Femur (tissue), 1 donor: ENCODE measurements at regions not wholly inside any gene's neighbourhood (a gene's known extent, or its start where the extent isn't known, plus 50 kb on each side); places are given as distances from the start of the nearest gene placed in this dataset.
"Not testable (repeated sequence)": the region's sequence is repeated elsewhere in the genome, so short reads cannot be mapped to it uniquely, and the experiment has no call there.

Experiments
- DNase-seq: peaks from one replicate; pipeline ENCODE4 v3.0.0-alpha.2; 2017

- not testable (repeated sequence) for DNase-seq
Observed at GRCh38 chr16:21361612-21362227, 83.6 kb upstream of the CRYM start.

GRCh38 chr16:21361045-21361444, 83.0 kb upstream of the CRYM start:
- not testable (repeated sequence) for DNase-seq

- DNase-seq: not testable (repeated sequence)
Observed at GRCh38 chr16:21359513-21359912, 81.4 kb upstream of the CRYM start.

DNA sequence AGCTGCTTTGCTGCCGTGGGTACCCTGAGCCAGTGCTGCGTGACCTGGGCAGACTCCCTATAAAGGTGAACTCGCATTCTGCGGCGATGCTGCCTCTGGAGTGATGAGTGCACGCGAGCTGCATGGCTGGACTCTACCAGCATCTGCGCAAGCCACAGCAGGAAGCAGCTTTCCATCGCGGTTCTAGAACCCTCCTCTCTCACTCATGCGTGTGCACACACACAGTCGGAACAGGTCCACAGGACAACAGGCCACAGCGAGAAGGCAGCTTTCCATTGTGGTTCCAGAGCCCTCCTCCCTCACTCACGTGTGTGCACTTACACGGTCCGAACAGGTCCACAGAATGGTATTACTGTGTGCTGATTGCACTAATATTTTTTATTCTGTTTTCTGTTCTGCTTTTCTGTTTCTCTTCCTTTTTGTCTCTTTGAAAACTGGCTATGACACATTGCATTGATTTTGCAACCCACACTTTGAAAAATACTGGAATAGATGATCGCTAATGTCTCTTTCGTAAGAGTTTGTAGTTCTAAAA, 80.2 kb upstream of the CRYM start:
- not testable (repeated sequence) for DNase-seq

GRCh38 chr16:21356308-21356707, 78.2 kb upstream of the CRYM start:
- DNase-seq: not testable (repeated sequence)

DNA sequence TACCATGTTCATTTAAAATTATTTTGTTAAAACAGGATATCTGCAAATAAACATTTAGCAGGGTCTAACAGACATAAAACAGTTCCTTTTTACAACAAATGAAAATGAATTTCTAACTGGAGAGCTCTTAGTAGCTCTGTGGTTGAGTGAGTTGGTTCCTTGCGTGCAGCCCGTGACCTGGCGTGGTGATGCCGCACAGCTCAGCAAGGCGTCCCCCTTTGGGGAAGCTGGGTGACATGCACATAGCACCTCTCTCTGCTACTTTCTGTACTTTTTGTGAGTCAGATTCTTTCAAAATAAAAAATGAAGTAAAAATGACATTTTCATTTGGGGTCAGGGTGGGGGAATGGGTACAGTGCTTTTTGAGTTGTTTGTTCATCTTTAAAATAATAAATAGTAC, 73.3 kb upstream of the CRYM start:
- not testable (repeated sequence) for DNase-seq

DNA sequence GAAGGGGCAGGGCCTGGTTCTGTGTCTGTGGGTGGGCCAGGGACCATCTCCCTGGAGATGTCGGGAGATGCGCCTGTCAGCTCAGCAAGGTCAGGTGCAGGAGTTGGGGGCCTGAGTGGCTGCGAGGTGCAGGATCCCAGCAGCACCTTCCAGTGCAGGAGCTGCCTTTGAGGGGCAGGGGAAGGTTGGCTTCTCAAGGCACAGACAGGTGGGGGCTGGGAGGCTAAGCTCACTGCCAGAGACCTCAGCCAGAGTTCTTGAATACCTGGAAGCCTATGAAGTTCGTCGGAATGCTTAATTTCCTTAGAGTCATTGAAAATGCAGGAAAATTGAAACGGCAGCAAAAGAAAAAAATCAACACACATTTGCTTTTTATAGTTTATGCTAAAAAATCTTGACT, 72.8 kb upstream of the CRYM start:
- not testable (repeated sequence) for DNase-seq

DNA sequence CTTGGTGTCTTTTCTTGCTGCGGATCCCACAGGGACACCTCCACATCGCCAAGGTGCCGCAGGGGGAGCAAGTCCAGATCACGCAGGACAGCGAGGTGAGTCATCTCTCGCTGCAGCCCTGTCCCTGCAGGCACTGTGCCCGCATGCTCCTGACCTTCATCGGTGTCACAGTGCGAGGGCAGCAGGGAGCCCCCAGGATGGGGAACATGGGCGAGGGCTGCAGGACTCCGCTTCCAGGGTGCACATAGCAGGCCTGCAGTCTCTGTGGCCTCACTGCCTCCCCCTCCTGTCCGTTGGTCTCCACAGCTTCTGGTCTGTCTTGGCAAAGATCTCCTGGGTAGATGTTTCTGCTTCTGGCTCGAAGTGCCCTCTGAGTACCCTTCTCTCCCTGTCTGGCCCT, 71.2 kb upstream of the CRYM start:
- DNase-seq: not testable (repeated sequence)

DNA sequence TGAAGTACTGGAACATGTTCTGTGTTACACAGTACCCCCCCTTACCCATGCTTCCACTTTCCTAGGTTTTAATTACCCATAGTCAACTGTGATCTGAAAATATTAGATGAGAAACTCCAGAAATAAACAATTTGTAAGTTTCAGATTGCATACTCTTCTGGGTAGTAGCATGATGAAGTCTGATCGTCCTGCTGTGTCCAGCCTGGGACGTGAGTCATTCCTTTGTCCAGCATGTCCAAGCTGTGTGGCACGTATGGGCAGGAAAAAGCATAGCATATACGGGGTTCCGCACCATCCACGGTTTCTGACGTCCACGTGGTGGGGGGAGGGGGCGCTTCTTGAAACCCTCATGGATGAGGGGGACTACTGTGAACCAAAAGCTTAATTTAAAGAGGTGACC, 70.7 kb upstream of the CRYM start:
- DNase-seq: not testable (repeated sequence)

DNA sequence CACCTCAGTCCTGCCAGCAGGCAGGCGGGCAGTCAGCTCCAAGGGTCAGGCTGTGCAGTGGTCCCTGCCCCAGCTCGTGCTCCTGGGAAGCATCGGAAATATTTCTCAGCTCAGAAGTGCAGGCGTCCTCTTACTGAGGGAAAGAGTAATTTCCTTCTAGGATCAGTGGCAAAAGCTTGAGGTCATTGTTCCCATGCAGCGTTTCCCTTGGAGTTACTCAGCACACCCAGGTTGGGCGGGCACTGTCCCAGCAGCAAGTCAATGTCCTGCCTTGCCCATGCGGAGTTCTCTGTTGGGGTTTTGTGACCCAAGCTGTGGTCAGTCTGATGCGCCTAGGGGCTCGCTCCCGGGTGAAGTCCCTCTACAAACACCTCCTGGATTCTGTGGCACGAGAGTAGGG, 69.4 kb upstream of the CRYM start:
- not testable (repeated sequence) for DNase-seq

- DNase-seq: not testable (repeated sequence)
Observed at GRCh38 chr16:21346756-21347491, 68.8 kb upstream of the CRYM start.

- not testable (repeated sequence) for DNase-seq
Observed at GRCh38 chr16:21344361-21344912, 66.3 kb upstream of the CRYM start.

DNA sequence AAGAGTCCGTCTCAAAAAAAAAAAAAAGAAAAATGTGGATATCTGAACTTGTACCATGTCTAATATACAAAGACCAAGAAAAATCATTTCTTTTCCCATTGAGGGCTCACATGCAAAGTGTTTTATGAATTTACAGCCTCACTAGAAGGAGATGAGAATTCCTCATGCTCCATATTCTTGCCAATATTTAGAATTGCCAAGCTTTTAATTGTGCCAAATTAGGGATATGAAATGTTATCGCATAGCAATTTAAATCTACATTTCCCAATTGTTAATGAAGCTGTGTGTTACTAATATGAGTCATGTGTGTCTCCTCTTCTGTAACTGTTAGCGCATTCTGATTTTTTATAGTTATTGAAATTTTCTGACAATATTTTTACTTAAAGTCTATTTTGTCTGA, 63.0 kb upstream of the CRYM start:
- DNase-seq: no peak

DNA sequence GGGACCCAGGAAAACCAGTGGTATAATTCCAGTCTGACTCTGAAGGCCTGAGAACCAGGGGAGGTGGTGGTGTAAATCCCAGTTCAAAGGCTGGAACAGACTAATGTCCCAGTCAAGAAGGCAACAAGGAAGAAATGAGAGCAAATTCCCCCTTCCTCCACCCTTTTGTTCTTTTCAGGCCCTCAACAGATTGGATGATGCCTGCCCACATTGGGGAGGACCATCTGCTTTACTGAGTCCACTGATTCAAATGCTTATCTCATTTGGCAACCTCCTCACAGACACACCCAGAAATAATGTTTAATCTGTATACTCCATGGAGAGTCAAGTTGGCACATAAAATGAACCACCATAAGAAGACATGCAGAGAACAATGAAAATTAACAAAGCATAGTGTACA, 61.9 kb upstream of the CRYM start:
- DNase-seq: no peak

DNA sequence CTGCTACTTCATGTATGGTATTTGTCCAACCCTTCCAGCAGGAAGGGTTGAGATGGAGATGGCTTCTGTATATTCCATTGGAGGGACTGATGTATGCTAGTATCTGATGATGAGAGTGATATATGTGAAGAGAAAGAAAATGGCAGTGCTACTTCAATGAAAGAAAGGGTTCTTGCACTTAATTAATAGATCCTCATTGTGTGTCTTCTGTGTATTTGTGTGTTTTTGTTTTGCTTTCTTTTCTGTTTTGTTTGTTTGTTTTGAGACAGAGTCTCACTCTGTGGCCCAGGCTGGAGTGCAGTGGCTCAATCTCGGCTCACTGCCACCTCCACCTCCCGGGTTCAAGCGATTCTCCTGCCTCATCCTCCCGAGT, 61.2 kb upstream of the CRYM start:
- DNase-seq: no peak

GRCh38 chr16:21338537-21339268, 60.6 kb upstream of the CRYM start:
- DNase-seq: no peak

DNA sequence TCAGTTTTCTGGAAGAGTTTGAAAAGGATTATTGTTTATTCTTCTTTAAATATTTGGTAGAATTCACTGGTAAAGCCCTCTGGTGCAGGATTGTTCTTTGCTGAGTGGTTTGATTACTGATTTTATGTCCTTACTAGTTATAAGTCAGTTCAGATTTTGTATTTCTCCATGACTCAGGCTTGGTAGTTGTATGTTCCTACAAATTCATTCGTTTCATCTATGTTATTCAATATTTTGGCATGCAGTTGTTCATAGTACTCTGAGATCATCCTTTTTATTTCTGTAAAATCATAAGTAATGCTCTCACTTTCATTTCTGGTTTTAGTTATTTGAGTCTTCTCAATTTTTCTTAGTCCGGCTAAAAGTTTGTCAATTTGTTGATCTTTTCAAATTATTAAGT, 58.1 kb upstream of the CRYM start:
- no peak for DNase-seq

DNA sequence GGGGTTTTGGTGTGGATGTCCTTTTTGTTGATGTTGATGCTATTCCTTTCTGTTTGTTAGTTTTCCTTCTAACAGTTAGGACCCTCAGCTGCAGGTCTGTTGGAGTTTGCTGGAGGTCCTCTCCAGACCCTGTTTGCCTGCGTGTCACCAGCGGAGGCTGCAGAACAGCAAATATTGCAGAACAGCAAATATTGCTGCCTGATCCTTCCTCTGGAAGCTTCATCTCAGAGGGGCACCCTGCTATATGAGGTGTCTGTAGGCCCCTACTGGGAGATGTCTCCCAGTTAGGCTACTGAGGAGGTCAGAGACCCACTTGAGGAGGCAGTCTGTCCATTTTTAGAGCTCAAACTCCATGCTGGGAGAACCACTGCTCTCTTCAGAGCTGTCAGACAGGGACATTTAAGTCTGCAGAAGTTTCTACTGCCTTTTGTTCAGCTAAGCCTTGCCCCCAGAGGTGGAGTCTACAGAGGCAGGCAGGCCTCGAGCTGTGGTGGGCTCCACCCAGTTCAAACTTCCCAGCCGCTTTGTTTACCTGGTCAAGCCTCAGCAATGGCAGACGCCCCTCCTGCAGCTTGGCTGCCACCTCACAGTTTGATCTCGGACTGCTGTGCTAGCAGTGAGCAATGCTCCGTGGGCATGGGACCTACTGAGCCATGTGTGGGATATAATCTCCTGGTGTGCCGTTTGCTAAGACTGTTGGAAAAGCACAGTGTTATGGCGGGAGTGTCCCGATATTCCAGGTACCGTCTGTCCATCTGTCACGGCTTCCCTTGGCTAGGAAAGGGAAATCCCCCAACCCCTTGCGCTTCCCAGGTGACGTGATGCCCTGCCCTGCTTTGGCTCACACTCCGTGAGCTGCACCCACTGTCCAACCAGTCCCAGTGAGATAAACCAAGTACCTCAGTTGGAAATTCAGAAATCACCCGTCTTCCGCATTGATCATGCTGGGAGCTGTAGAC, 56.4 kb upstream of the CRYM start:
- DNase-seq: not testable (repeated sequence)

- not testable (repeated sequence) for DNase-seq
Observed at GRCh38 chr16:21333683-21334082, 55.6 kb upstream of the CRYM start.
